H1 (cell line): ENCODE measurements at regions not wholly inside any gene's neighbourhood (a gene's known extent, or its start where the extent isn't known, plus 50 kb on each side); places are given as distances from the start of the nearest gene placed in this dataset.

Experiments
- CTCF ChIA-PET: fragments of 300-600 bp; sonication (Branson Sonifier 250); formaldehyde crosslinking; loops from one replicate; lab custom pipeline; 2021; ENCODE audit not compliant: partially characterized antibody; lab: Charles Lee
- POLR2A ChIA-PET: fragments of 300-600 bp; sonication (Branson Sonifier 250); formaldehyde crosslinking; loops from one replicate; lab custom pipeline; 2021; ENCODE audit warnings: inconsistent platforms; ENCODE audit not compliant: partially characterized antibody; lab: Charles Lee
- DNase-seq, 2 experiments: peaks; one replicate each; pipeline versions ENCODE4 v3.0.0 to v3.0.0-alpha.2; 2010 to 2022; ENCODE audit warnings: low spot score in 2 of 2, low read depth in 1 of 2, mixed read lengths in 1 of 2
- FAIRE-seq: peaks from 2 replicates; lab custom pipeline; 2011; peaks lifted over from hg19 to GRCh38; lab: Jason Lieb, UNC
- H2AFZ ChIP-seq: 2 replicates; pipeline ENCODE4 v1.8.1; 2012; ENCODE audit warnings: low read length, inconsistent platforms
- H2AK5ac ChIP-seq: 2 replicates; pipeline ENCODE4 v1.6.1; 2013; ENCODE audit warnings: low read depth, low read length
- H2BK120ac ChIP-seq: replicated peaks from 2 replicates; pipeline ENCODE3; 2013; ENCODE audit warnings: low read depth, low read length, inconsistent platforms
- H2BK12ac ChIP-seq: 2 replicates; pipeline ENCODE4 v1.6.1; 2013; ENCODE audit warnings: low read depth, low read length
- H2BK15ac ChIP-seq: 2 replicates; pipeline ENCODE4 v1.6.1; 2013; ENCODE audit warnings: low read length
- H2BK20ac ChIP-seq: 2 replicates; pipeline ENCODE4 v1.6.1; 2013; ENCODE audit warnings: low read length
- H2BK5ac ChIP-seq: 2 replicates; pipeline ENCODE4 v1.6.1; 2013; ENCODE audit warnings: low read depth, low read length
- H3K14ac ChIP-seq: 2 replicates; pipeline ENCODE4 v1.6.1; 2013; ENCODE audit warnings: inconsistent platforms; ENCODE audit not compliant: insufficient read length
- H3K18ac ChIP-seq: 2 replicates; pipeline ENCODE4 v1.6.1; 2013; ENCODE audit warnings: low read length; ENCODE audit errors: extremely low read depth
- H3K23ac ChIP-seq: 2 replicates; pipeline ENCODE4 v1.6.1; 2013; ENCODE audit warnings: inconsistent platforms; ENCODE audit not compliant: insufficient read length
- H3K23me2 ChIP-seq: 2 replicates; pipeline ENCODE4 v1.6.1; 2013; ENCODE audit warnings: low read depth, low read length
- H3K27ac ChIP-seq: 2 replicates; pipeline ENCODE4 v1.6.1; 2011; ENCODE audit warnings: low read depth, low read length, inconsistent platforms
- H3K27me3 ChIP-seq, 4 experiments: replicated peaks in 1 of 4; 1 replicate in 1 of 4; 2 replicates in 3 of 4; pipeline versions ENCODE4 v1.6.1 to v1.8.1; 2011 to 2013; ENCODE audit warnings: low read length in 3 of 4, mild to moderate bottlenecking in 3 of 4, inconsistent platforms in 2 of 4, mixed read lengths in 2 of 4, moderate library complexity in 1 of 4; ENCODE audit not compliant: control insufficient read depth in 3 of 4, insufficient read depth in 3 of 4; ENCODE audit errors: extremely low read depth in 1 of 4
- H3K36me3 ChIP-seq, 4 experiments: 2 replicates each; pipeline versions ENCODE4 v1.6.1 to v1.8.1; 2011 to 2013; ENCODE audit warnings: mild to moderate bottlenecking in 4 of 4, low read length in 3 of 4, moderate library complexity in 2 of 4, control low read depth in 1 of 4, inconsistent platforms in 1 of 4; ENCODE audit not compliant: insufficient read depth in 4 of 4, control insufficient read depth in 2 of 4
- H3K4ac ChIP-seq: replicated peaks from 2 replicates; pipeline ENCODE3; 2013; ENCODE audit warnings: low read length, low read depth, mixed read lengths, inconsistent platforms; ENCODE audit not compliant: insufficient read length
- H3K4me1 ChIP-seq, 4 experiments: replicated peaks in 1 of 4; 1 replicate in 1 of 4; 2 replicates in 3 of 4; pipeline versions ENCODE4 v1.6.1 to v1.8.1; 2011 to 2013; ENCODE audit warnings: low read length in 3 of 4, inconsistent platforms in 2 of 4, mixed read lengths in 1 of 4; ENCODE audit not compliant: insufficient read depth in 4 of 4, control insufficient read depth in 3 of 4
- H3K4me2 ChIP-seq, 2 experiments: 2 replicates each; pipeline versions ENCODE4 v1.6.1 to v1.8.1; 2011 to 2013; ENCODE audit warnings: low read depth in 2 of 2, low read length in 2 of 2, control low read depth in 1 of 2, inconsistent platforms in 1 of 2, mild to moderate bottlenecking in 1 of 2; ENCODE audit not compliant: insufficient read depth in 1 of 2
- H3K4me3 ChIP-seq, 4 experiments: fragments of 200-600, 300-600 bp in 1 of 4; sonication (generic), shearing (Covaris generic), sonication (Bioruptor Twin) in 1 of 4; 2 replicates each; pipeline versions ENCODE4 v1.5.1 to v1.8.1; 2011 to 2016; ENCODE audit warnings: low read length in 4 of 4, low read depth in 3 of 4, control low read depth in 2 of 4, inconsistent platforms in 2 of 4, mild to moderate bottlenecking in 2 of 4, mixed read lengths in 1 of 4, moderate library complexity in 1 of 4; ENCODE audit not compliant: insufficient read depth in 2 of 4; ENCODE audit errors: extremely low read depth in 1 of 4
- H3K56ac ChIP-seq: replicated peaks from 2 replicates; pipeline ENCODE3; 2013; ENCODE audit warnings: low read depth, mild to moderate bottlenecking, mixed read lengths, low read length, inconsistent platforms; ENCODE audit not compliant: insufficient read length
- H3K79me1 ChIP-seq: 2 replicates; pipeline ENCODE4 v1.6.1; 2013; ENCODE audit warnings: low read depth, low read length, control low read depth
- H3K79me2 ChIP-seq, 2 experiments: 2 replicates each; pipeline versions ENCODE4 v1.6.1 to v1.8.1; 2012 to 2013; ENCODE audit warnings: low read length in 2 of 2, mild to moderate bottlenecking in 2 of 2, inconsistent platforms in 1 of 2; ENCODE audit not compliant: insufficient read depth in 2 of 2, control insufficient read depth in 1 of 2
- H3K9ac ChIP-seq, 4 experiments: replicated peaks in 1 of 4; 1 replicate in 1 of 4; 2 replicates in 3 of 4; pipeline versions ENCODE4 v1.6.1 to v1.8.1; 2011 to 2013; ENCODE audit warnings: low read depth in 3 of 4, low read length in 3 of 4, control low read depth in 2 of 4, mild to moderate bottlenecking in 2 of 4, moderate library complexity in 2 of 4, inconsistent platforms in 1 of 4; ENCODE audit errors: extremely low read depth in 1 of 4
- H3K9me3 ChIP-seq, 2 experiments: 2 replicates each; pipeline versions ENCODE4 v1.6.1 to v1.8.1; 2012 to 2013; ENCODE audit warnings: mild to moderate bottlenecking in 2 of 2, moderate library complexity in 2 of 2, control low read depth in 1 of 2, inconsistent platforms in 1 of 2, low read depth in 1 of 2, low read length in 1 of 2, mixed read lengths in 1 of 2; ENCODE audit not compliant: insufficient read depth in 2 of 2
- H4K20me1 ChIP-seq, 2 experiments: replicated peaks in 1 of 2; 2 replicates each; pipeline versions ENCODE3 to v1.8.1; 2011 to 2013; ENCODE audit warnings: inconsistent platforms in 2 of 2, low read length in 2 of 2, mild to moderate bottlenecking in 1 of 2; ENCODE audit not compliant: insufficient read depth in 2 of 2, control insufficient read depth in 1 of 2
- H4K5ac ChIP-seq: 2 replicates; pipeline ENCODE4 v1.6.1; 2013; ENCODE audit warnings: low read length, low read depth, mixed read lengths, inconsistent platforms; ENCODE audit not compliant: insufficient read length
- H4K8ac ChIP-seq: 2 replicates; pipeline ENCODE4 v1.8.0; 2013; ENCODE audit warnings: mild to moderate bottlenecking, moderate library complexity, low read length, inconsistent platforms; ENCODE audit not compliant: insufficient read depth; ENCODE audit errors: extremely low read depth
- H4K91ac ChIP-seq: replicated peaks from 2 replicates; pipeline ENCODE3; 2013; ENCODE audit warnings: low read length, mixed read lengths, inconsistent platforms; ENCODE audit not compliant: insufficient read length
- CHD1 ChIP-seq: IDR thresholded peaks from 2 replicates; pipeline ENCODE4 v1.6.1; 2012; ENCODE audit warnings: low read depth, low read length, improper control_type of control experiment
- WGBS, 2 experiments: shearing (Covaris generic) in 1 of 2; methylation state at CpG; one replicate each; pipeline versions ENCODE4 v1.1.6 to v1.1.7; 2013 to 2015; ENCODE audit warnings: low lambda C conversion rate in 2 of 2, mixed read lengths in 2 of 2, inconsistent platforms in 1 of 2, low coverage in 1 of 2, missing lambda C conversion rate in 1 of 2; ENCODE audit not compliant: insufficient replicate concordance in 2 of 2, insufficient coverage in 1 of 2, insufficient read length in 1 of 2; ENCODE audit errors: extremely low coverage in 1 of 2, missing lambda C conversion rate in 1 of 2; 5-methylcytosine and 5-hydroxymethylcytosine counted together
- TF ChIP-seq, protein P1 (sequence below): IDR thresholded peaks from 2 replicates; pipeline ENCODE4 v1.6.1; 2012; ENCODE audit warnings: low read length, inconsistent platforms

DNA sequence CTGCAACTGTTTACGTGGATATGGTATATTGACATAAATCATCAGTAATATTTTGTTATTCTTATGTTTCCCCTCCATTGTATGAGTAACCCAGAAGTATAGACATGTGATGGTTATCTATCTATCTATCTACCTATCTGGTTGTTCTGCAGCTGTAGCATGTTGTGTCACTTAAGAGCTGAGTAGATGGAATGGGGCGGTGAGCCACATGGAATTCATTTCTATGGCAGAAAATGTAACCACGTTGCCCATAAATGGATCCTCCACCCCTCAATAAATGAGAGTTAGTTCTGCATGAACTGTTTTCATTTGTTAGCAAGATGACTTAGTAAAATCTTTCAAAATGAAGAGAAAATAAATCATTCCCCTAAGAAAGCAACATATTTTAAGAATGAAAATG, 553.2 kb downstream of the MAT2B start:
- Histone ChIP-seq H4K8ac (no peak overlapping the region), H3K18ac (no peak overlapping the region), H2AFZ (no peak overlapping the region), H3K36me3 (no peaks in the 10 kb centered on the region), H3K23ac (no peak overlapping the region), H2BK12ac (no peak overlapping the region), H2BK5ac (no peak overlapping the region), H2BK15ac (no peak overlapping the region), H2AK5ac (no peak overlapping the region), H3K4me1 (no peaks in the 10 kb centered on the region), H3K79me2 (no peaks in the 10 kb centered on the region), H3K4me3 (no peak overlapping the region), H4K20me1 (no peaks in the 10 kb centered on the region), H3K79me1 (no peaks in the 10 kb centered on the region), H3K9me3 (no peaks in the 10 kb centered on the region), H3K56ac (no peak overlapping the region), H3K27ac (no peak overlapping the region), H4K91ac (no peak overlapping the region), H4K5ac (no peak overlapping the region), H2BK20ac (no peak overlapping the region), H3K23me2 (peaks cover 2% of the 10 kb centered on the region; the same call in 1 of the 2 replicates), H2BK120ac (no peak overlapping the region), H3K27me3 (no peaks in the 10 kb centered on the region), H3K4me2 (no peak overlapping the region), H3K4ac (no peak overlapping the region), H3K14ac (no peak overlapping the region), H3K9ac (no peak overlapping the region)
- DNase-seq: no peak
- 86% methylated on average over 3 of the region's 3 CpGs; no CpG with 5 or more reads in 1 of the 2 experiments for WGBS, 2 experiments
- CTCF ChIA-PET: interaction anchor here (0.7 to 1.4 kb wide), 2 partner anchors 13 to 16 kb away, joined by 3 read pairs; no protein-coding TSS in a partner anchor
- TF ChIP-seq, protein P1, sequence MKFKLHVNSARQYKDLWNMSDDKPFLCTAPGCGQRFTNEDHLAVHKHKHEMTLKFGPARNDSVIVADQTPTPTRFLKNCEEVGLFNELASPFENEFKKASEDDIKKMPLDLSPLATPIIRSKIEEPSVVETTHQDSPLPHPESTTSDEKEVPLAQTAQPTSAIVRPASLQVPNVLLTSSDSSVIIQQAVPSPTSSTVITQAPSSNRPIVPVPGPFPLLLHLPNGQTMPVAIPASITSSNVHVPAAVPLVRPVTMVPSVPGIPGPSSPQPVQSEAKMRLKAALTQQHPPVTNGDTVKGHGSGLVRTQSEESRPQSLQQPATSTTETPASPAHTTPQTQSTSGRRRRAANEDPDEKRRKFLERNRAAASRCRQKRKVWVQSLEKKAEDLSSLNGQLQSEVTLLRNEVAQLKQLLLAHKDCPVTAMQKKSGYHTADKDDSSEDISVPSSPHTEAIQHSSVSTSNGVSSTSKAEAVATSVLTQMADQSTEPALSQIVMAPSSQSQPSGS: no peak
- no peak for TF ChIP-seq CHD1
- POLR2A ChIA-PET: no interaction called here
- FAIRE-seq: no peak
